ENCODE measurements at regions not wholly inside any gene's neighbourhood (a gene's known extent, or its start where the extent isn't known, plus 50 kb on each side); places are given as distances from the start of the nearest gene placed in this dataset.

DNA sequence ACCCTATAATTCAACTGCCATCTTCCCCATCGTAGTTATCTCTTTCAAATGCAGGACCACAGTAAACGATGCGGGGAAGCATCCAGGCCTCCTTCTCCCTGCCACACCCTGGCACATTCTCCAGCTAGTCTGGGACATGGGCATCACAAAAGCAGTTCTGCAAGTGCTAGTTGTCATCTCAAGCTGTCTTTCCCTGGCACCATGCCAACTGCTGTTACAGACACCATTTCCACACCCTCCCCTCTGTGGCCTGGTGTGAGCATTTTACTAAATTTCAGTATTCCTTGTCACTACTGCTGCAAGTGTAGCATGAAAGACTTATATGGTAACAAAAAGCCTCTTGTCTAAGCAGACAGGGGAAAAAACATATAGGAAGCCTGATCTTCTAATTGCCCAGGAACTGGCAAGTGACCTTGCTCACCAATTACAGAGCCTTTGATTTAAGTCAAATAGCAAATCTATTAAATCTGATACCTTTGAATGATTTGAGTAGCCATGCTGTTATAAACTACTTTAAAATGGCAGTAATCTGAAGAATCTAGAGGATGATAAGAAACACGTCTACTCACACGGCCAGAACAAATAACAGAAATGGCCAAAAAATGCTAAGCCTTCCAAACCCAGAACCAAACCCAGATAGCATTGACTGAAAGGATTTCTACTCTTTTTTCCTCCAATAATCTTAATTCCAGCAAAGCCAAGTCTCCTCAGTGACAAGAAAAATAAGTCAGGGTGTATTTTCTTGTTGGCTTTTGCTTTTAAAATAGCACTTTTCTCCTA is 179.0 kb downstream of the NUFIP1 start:
- no peak for TF ChIP-seq POLR2A (IDR thresholded peaks at IDR 0.05; ENCODE audit: low read depth, low read length)
- no peak for TF ChIP-seq POLR2AphosphoS5 (IDR thresholded peaks at IDR 0.05; ENCODE audit: low read depth, low read length)
